NCI-H1436 treated with DMSO at 0.1 percent for 48 hours (cell line): ENCODE measurements at regions not wholly inside any gene's neighbourhood (a gene's known extent, or its start where the extent isn't known, plus 50 kb on each side); places are given as distances from the start of the nearest gene placed in this dataset.

Experiments used
- DNase-seq: peaks from one replicate; lab custom pipeline; 2025; lab: John Stamatoyannopoulos, UW

DNA sequence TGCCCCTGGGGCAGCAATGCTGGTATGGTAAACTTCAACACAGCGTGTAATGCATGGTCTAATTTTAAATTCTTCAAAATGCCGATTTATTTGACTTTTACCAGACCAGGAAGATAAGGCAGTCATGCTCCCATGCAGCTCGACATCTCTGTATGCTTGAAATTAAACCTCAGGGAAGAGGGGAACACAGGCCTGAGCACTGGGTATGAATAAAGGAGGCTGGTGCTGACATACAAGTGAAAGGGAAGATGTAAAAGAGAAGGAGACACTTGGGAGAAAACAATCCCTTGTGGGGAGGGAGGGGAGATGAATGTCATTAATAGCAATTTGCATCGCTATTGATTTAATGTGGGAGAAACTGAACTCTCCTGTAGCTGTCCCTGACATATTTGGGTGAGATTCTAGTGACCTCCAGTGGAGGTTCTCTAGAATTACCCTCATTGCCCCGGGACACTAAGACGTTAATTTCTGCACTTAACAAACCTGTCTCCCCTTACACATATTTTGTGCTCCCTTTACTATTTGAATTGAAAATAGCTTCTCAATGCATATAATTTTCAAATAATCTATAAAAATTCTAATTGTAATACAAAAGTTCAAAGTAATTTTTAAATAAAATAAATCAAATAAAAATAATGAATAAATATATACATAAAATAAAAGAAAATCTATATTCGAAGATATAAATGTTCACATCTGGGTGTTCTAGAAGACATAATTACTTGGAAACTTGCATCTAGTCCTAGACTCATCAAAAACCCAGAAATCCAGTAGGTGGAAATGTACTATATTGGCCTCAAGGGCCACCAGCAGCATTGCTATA lies 283.1 kb downstream of the LMX1A start:
- DNase-seq: peak; percentile 38

DNA sequence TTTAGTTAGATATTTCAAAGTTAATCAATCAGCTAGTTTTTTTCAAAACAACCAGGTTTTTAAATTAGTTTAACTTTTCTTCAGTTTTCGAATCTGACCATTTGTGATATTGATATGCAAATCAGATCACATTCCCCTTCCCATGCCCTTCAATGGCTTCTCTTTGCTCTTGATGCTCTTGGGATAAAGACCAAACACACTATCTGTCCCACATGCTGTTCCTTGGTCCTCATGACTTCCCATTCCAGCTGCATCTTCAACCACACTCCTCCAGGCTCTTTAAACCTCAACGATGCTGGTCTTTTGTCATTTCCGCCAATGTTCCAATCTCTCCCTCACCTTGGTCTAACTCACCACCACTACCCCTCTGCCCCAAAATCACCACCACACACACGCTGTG lies 285.8 kb downstream of the LMX1A start:
- DNase-seq: no peak

DNA sequence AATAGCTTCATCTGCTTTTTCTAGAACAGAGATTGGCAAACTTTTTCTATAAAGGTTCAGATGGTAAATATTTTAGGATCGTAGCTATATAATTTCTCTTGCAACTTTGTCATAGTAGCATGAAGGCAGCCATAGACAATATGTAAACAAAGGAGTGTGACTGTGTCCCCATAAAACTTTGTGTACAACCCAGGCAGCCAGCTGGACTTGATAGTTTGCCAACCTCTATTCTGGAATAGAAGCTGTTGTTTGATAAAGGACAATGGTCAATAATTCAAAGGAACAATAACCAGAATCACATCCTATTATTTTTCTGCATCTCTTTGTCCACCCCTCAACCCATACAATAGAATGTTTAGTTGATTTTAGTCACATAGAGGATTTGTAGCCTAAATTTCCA lies 286.7 kb downstream of the LMX1A start:
- DNase-seq: no peak

DNA sequence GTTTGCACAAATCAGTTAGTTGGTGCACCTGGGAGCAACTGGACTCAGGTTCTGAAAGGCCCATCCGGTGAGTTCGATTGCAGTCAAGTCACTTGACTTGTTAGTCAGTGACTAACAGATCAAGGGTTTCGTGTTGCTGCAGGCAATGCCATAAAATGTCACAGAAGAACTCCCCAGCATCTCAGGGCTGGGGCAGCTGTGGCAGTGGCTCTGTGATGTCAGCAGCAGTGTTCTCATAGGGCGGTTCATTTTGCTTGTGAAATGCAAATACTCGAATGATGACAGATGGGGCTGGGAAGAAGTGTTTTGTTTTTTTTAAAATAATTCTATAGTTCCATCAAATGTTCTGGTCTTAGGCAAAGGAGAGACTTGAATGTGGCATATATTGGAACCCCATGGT lies 287.8 kb downstream of the LMX1A start:
- no peak for DNase-seq

DNA sequence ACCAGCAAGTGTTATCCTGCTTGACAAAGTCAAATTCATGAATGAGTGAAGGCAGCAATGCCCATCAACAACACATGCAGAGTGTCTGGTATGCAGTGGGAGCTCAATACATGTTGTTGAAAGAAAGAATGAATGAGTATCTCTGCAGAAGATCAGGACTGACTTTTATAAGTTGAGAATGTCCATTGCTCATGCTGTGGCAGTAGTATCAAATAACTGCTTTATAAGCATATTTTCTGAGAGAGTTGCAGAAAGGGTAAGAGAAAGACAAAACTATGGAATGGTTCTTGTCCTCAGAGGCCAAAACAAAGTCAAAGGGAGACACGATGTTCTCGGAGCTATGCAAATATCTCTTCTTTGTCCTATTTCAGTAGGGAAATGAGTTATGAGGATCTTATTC lies 288.7 kb downstream of the LMX1A start:
- DNase-seq: no peak

DNA sequence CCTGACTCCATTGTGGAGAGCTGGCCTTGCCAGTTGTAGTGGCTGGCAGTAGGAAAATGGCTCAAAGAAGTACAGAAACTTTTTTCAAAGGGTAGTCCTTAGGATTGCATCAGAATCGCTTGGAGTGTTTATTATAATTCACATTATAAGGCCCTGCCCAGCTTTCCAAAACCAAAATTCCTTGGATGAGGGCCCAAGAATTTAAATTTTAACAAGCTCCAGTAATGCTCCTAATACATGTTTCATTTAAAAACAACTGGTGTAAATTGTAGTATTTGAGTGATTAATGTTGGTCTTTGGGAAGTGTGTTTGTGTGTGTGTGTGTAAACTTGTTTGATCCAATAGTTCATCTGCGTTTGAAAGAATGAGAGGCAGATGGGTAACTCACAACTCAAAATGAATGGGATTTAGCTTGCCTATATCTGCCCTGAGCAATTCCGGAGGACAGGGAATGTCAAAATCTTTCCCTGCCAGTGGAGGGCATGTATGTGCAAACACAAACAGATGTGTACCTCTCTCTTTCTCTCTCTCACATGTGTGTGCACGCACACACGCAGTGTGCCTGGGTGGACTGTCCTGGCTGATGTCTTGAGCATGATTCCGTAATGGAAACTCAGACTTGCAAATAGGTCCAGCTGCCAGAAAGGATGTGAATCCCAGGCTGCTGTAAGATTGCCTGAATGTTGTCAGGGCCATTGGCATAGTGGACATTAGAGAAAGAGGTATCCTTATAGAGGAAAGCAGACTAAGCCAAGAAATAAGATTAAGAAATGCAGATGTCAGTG lies 293.1 kb downstream of the LMX1A start:
- no peak for DNase-seq

DNA sequence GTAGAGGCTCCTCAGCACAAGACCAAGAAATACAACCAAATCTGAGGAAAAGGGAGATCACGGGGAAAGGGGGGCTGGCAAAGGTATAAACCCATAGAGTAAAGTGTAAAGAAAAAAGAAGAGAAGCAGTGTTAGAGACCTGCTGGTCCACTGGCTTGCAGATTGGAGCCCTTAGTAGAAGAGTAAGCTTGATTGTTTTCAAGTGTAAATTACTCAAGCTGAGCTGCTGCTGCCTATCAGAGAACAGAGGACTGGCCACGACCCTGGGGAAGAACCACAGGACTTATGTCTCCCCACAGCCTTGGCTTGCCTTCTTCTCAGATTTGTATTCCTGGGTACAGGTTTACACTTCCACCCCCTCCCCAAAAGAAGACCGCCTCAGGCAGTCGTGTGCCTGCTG lies 294.2 kb downstream of the LMX1A start:
- no peak for DNase-seq

DNA sequence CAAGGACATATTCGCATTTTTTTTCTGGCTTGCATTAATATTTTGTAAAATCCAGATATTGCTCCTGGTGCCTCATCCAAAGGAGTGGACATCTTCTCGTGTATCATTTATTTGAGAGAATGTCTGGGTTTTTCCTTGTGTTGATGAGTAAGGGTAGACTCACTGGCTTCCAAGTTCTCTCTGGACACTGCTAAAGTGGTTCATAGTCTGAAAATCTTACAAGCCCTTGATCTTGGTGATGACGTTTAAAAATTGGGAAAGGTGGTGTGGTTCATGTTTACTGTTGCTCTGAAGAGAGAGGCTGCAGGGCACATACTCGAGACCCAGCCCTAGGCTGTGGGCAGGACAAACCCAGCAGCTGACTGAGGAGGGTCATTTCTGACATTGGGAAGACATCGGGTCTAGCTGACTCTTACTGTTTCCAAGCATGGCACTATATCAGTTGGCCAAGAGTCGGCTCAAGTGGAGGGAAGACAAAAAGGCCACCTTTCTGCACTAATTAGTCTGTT lies 296.2 kb downstream of the LMX1A start:
- no peak for DNase-seq

DNA sequence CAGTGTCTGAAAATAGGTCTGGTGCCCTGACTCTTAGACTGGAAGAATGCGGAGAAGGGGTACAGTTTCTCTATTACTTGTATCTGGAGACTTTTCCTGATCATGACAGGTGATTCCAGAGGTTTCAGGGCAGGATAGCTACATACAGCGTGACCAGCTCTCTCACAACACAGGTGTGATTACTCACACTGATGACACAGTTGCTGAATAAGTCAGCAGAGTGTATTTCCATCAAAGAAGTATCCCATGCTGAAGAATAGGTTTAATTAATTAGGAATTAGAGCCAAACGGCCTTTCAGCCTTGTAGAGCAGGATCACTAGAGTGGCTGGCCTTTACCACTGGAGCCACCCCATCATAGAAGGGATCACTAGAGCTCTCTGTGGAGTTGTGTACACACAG lies 298.6 kb downstream of the LMX1A start:
- DNase-seq: no peak

DNA sequence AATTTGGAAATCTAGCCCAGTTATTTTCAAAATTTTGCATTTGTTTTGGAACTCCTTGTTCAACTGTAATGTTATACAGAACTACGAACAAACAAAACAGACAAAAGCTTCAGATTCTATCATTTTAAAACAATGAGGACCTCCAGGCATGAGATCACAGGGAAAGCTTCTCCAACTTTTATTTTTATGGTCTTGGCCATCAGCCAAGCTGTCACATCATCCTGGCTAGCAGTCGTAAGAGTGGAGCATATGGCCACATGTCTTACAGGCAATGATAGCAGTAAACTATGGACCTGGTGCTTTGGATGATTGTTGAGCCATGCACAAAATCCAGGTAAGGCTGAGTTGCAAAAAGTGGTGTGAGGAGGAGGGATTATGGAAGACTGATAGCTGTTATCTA lies 299.6 kb downstream of the LMX1A start:
- no peak for DNase-seq

DNA sequence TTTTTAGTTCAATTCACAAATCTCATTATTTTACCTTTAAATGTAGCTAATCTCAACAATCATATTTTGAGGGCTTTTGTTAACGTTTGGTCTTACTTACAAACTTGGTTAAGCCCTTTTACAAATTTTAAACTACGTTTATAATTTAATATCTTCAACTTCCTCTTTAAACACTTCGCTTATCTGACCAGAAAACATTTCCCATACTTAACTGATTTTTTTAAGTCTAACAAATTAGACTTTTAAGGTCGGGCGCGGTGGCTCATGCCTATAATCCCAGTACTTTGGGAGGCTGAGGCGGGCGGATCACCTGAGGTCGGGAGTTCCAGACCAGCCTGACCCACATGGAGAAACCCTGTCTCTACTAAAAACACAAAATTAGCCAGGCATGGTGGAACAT lies 300.9 kb downstream of the LMX1A start:
- no peak for DNase-seq

DNA sequence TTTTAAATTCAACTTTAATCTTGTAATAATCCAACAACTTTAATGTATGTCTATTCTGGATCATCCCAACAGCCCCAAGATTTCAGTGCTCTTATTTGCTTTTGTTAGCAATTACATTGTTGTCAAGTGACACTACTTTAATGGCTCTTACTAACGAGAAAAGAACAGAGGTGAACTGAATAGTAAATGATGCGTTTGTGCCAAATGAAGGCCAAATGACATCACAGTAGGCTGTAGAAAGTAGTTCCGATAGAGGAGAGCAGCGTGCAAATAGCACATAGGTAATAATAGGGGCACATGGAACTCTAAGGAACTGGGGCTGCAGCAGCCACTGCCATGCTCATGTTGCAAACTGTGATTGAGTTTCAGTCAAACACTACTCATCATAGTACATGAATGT lies 301.9 kb downstream of the LMX1A start:
- DNase-seq: no peak

DNA sequence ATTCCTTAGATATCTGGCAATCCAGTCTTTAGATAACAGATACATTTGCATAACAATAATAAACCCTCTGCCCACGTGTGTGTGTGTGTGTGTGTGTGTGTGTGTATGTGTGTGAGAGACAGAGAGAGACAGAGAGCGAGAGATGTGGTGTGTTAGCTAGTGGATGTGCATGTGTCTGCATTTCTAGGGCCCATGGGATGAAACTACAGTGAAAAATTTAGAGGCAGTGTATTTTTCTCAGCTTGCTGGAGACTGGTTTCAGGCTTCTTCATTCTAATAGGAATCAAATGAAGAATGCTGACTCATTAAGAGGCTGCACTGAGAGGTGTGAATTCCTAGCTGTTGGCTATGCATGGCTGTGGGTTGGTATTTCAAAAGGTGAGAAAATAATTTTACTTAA lies 303.2 kb downstream of the LMX1A start:
- DNase-seq: no peak

DNA sequence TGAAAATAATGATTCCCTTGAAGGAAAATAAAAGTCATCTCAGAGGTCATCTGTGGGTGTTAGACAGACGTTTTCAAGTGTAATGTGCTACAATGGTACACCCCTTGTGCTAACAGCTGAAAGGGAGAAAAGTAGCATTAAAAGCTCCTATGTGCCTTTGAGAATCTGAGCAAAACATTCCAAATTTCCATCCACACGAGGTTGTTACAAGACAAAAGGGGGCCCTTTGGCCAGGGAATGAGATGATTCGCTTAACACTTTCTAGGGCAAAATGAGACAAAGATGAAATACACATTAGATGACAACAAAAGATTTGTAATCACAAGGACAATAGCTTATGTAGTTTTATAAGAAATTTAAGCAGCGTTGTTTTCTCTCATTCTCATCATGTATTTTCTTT lies 303.6 kb downstream of the LMX1A start:
- no peak for DNase-seq

DNA sequence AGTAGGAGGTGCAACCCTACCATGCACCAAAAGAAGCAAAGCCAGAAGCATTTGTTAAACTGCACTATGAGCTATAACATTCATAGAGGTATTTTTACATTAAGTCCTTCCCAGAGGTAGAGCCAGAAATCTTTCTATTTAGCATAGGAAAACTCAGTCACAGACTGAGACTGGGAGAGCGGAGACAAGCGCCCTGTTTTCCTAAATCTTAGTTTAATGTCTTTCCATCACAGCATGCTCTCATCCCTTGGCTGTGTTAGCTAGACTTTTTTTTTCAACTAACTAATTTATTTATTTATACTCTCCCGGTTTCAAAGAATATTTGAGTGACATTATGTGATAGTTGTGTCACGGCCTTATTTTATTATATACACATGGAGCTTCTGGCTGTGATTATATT lies 304.1 kb downstream of the LMX1A start:
- no peak for DNase-seq

DNA sequence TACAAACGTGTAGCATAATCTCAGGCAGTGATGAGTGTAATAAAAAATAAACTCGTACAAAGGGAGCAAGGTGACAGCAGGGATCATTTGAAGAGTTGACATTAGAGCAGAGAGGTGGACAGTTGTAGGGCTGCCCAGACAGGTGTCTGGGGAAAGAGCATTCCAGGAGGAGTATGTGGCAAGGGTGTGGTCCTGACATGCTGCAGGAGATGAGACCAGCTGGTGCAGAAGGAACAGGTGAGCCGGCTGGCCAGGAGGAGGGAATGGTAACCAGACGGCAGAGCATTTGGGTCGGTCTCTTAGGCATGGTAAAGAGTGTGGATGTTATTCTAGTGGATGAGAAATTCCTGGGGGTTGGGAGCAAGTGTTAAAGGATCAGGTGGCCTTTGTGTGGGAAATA lies 306.3 kb downstream of the LMX1A start:
- DNase-seq: no peak

DNA sequence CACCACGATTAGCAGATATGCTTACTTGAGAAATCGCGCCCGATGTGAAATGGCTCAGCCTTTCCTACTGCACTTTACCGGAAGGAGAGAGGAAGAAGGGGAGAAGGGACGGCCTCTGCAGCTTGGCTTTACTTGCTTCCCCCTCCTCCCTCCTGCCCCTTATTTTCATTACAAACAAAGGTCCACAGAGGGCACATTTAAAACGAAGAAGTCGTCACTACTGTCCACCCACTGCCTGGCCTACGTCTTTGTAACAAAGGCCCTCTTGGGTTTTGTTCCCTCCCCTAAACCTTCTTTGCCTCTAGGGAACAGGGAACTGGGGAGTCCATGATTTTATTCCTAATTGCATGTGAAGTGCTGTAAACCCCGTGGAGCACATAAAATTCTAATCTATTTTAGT lies 308.5 kb downstream of the LMX1A start:
- DNase-seq: no peak

DNA sequence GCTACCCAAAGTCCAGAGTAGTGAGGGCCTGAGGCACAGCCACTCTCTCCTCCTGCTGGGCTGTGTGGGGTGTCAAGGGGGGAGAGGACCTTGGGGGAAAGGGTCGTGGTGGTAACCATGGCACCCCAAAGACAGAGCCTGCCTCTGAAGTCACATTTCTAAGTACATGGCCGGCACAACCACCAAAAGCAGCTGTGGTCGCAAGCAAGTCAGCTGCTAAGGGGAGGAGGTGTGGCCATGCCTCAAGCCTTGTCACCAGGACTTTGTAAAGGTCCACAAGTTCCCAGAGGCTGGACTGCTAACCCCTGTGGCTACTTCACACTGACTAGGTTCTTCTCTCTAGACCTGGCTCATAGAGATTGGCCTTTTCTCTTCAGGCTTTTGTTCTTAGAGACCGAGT lies 310.6 kb downstream of the LMX1A start:
- DNase-seq: no peak

DNA sequence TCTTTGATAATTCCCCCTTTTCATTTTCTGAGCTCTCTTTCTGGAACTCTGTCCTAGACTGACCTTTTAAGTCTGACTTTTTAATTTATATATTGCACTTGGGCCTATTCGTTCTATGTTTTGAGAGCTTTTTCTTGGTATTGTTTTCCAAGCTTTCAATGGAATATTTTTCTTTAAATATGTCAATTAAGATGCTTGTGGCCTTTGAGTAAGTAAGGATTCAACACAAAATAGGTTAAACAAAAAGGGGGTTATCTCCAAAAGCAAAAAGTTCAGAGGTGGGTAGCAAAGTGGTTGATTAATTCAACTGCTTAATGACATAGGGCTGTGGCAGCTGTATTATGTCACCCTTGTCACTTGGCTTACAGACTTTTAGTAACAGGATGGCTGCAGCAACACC lies 315.9 kb downstream of the LMX1A start:
- no peak for DNase-seq

DNA sequence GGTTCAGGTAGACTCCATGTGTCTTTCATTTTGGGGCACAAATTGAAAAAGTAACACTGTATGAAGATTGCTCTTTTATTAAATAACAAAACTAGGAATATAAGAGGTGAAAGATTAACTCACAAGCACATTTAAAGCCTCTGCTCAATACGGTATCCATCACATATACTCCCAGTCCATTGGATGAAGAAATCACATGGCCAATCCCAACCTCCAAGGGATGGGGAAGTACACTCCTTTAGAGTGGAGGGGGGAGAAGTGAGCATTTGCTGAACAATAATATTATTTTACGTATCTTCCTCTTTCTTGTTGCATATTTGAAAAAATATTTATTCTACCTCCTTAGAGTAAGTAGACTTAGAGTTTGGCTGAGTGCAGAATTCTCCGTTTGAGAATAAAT lies 316.5 kb downstream of the LMX1A start:
- DNase-seq: no peak

DNA sequence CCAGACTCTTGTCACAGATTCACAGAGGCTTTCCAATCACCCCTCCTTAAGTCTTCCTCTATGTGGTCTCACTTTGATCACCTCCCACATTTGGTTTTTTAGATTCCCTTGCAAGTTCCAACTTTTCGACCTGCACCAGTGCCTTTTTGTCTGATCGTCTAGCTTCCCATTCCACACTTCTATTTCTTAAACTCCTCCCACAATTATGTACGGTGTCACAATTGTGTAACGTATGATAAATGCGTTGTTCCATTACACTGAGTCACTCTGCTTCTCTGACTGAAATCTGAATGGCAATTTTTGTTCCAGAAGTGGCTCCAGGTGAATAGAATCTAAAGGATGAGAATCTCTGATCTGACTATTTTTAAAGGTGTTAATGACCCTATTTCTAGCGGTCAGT lies 320.1 kb downstream of the LMX1A start:
- DNase-seq: no peak

DNA sequence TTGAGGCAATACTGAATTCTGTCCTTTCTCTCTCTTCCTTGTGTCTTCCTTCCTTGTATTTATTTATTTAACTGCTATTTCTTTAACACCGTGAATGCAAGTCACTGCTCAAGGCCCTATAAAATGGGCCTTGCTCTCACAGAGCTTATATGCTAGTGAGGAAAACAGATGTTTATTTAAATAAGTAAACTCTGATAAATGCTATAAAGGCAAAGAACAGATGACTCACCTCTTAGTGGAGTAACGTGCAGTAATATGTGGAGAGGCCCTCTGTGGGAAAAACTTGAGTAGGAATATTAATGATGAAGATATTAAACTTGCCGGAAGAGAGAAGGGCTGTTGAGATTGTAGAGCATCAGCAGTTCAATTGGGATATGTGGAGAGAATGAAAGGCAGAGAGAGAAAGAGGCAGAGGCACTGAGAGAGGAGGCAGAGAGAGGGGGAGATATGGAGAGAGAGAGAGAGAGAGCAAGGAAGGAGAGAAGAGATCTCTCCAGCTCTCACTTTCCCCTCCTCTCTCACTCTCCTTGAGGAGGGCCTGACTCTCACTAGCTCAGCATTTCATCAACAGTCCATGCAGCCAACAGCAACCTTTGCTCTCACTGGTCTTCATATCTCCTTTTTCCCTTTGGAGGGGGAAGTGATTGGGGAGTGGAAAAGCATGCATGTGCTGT lies 322.2 kb downstream of the LMX1A start:
- DNase-seq: no peak

DNA sequence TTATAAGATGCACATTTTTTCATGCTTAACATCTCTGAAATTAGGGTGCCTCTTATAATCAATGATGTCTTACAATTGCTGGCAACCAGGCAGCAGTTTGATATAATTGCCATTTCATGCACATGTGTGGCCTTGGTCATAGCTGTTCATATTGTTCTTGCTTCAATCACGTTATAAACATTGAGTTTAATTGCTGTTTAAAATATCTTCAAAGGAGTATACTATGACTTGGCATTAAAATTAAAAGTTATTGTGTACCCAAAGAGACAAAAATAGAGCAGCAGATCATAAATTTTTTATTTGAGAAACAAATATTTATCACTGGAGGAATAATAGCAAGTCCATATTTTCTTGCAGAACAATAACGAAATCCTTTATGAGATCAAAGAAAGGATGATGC lies 325.5 kb downstream of the LMX1A start:
- DNase-seq: no peak
